GM21529 (cell line): ENCODE measurements at regions not wholly inside any gene's neighbourhood (a gene's known extent, or its start where the extent isn't known, plus 50 kb on each side); places are given as distances from the start of the nearest gene placed in this dataset.
"Not testable (repeated sequence)": the region's sequence is repeated elsewhere in the genome, so short reads cannot be mapped to it uniquely, and the experiment has no call there.

ENCODE experiments used
- ATAC-seq: cut with Tn5 transposase; IDR thresholded peaks from one replicate; pipeline ENCODE4 v1.9.1; 2021; ENCODE audit not compliant: unreplicated experiment

GRCh38 chr3:163722405-163722804, 1355.9 kb downstream of the SI start:
- ATAC-seq = no peak

- ATAC-seq = no peak
Measured at GRCh38 chr3:163721596-163721995, 1356.7 kb downstream of the SI start.

GRCh38 chr3:163717377-163717776, 1360.9 kb downstream of the SI start:
- ATAC-seq = no peak

GRCh38 chr3:163708428-163708827, 1369.9 kb downstream of the SI start:
- ATAC-seq = no peak

- ATAC-seq = no peak
Measured at GRCh38 chr3:163707659-163708058, 1370.6 kb downstream of the SI start.

- not testable (repeated sequence) for ATAC-seq
Measured at GRCh38 chr3:163698221-163698620, 1380.1 kb downstream of the SI start.

- no peak for ATAC-seq
Measured at GRCh38 chr3:163692494-163692893, 1385.8 kb downstream of the SI start.

GRCh38 chr3:163684651-163685050, 1393.6 kb downstream of the SI start:
- ATAC-seq = no peak

- no peak for ATAC-seq
Measured at GRCh38 chr3:163672954-163673353, 1405.3 kb downstream of the SI start.

GRCh38 chr3:163671201-163671600, 1407.1 kb downstream of the SI start:
- no peak for ATAC-seq

GRCh38 chr3:163664466-163664865, 1413.8 kb downstream of the SI start:
- no peak for ATAC-seq

GRCh38 chr3:163657088-163657487, 1421.2 kb downstream of the SI start:
- ATAC-seq = no peak

GRCh38 chr3:163655021-163655420, 1423.3 kb downstream of the SI start:
- ATAC-seq = no peak

- no peak for ATAC-seq
Measured at GRCh38 chr3:163644172-163644571, 1434.1 kb downstream of the SI start.

- no peak for ATAC-seq
Measured at GRCh38 chr3:163632722-163633121, 1445.6 kb downstream of the SI start.

GRCh38 chr3:163626753-163627152, 1451.5 kb downstream of the SI start:
- ATAC-seq = no peak

- ATAC-seq = no peak
Measured at GRCh38 chr3:163622384-163622783, 1455.9 kb downstream of the SI start.

- no peak for ATAC-seq
Measured at GRCh38 chr3:163614886-163615285, 1463.4 kb downstream of the SI start.

- ATAC-seq = no peak
Measured at GRCh38 chr3:163605915-163606314, 1472.4 kb downstream of the SI start.

GRCh38 chr3:163601426-163601825, 1476.9 kb downstream of the SI start:
- ATAC-seq = no peak

- no peak for ATAC-seq
Measured at GRCh38 chr3:163587342-163587741, 1491.0 kb downstream of the SI start.

GRCh38 chr3:163582967-163583366, 1495.3 kb downstream of the SI start:
- no peak for ATAC-seq

GRCh38 chr3:163577271-163577670, 1501.0 kb downstream of the SI start:
- no peak for ATAC-seq

GRCh38 chr3:163576314-163576713, 1502.0 kb downstream of the SI start:
- ATAC-seq = no peak
